ENCODE measurements at regions not wholly inside any gene's neighbourhood (a gene's known extent, or its start where the extent isn't known, plus 50 kb on each side); places are given as distances from the start of the nearest gene placed in this dataset.

DNA sequence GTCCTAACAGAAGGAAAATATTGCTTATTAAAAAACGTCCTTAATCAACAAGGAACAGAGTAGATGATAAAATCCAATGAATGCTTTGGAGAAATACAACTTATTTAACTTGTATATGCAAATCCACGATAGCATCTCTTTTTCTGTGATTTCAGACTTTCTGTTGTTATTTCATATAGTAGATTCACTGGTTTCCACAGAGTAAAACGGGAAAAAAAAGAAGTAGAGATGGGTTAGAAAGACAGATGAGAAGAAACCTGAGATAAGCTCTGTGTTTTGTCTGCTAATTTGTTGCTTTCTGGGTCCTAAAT is 447.7 kb downstream of the RERGL start:
- Histone ChIP-seq H3K4me3 (no peak overlapping the region), H3K9ac (ENCODE audit: insufficient read depth in 1 of 2, low read depth in 2 of 2, low read length in 2 of 2) (no peak overlapping the region), H3K4me1 (replicated peaks in 1 of 2; ENCODE audit: control insufficient read depth in 2 of 2, insufficient read depth in 2 of 2, low read length in 2 of 2) (no peaks in the 10 kb centered on the region), H3K9me3 (replicated peaks; ENCODE audit: control insufficient read depth, insufficient read depth, low read depth, low read length) (no peaks in the 10 kb centered on the region), H3K27me3 (ENCODE audit: control insufficient read depth in 2 of 2, insufficient read depth in 2 of 2, low read length in 2 of 2) (no peaks in the 10 kb centered on the region), H3K27ac (ENCODE audit: extremely low read depth, low read depth, low read length) (no peak overlapping the region), H3K79me2 (ENCODE audit: control insufficient read depth, insufficient read depth, low read length) (no peaks in the 10 kb centered on the region), H2AFZ (ENCODE audit: low read depth, low read length) (no peak overlapping the region), H3K9me1 (ENCODE audit: control insufficient read depth, insufficient read depth, low read length) (no peaks in the 10 kb centered on the region), H4K20me1 (replicated peaks; ENCODE audit: control insufficient read depth, insufficient read depth, low read length) (no peaks in the 10 kb centered on the region), H3K4me2 (ENCODE audit: insufficient read depth, low read length) (no peak overlapping the region), H3K36me3 (ENCODE audit: control insufficient read depth, insufficient read depth, low read length) (no peaks in the 10 kb centered on the region)
- no peak for DNase-seq (ENCODE audit: extremely low read depth in 1 of 4, low spot score in 3 of 4)
- no TSS peak for BruUV-seq (replicated peaks)
- TF ChIP-seq TSHZ1 (CRISPR knock-in tag; IDR thresholded peaks at IDR 0.05): no peak
- no peak for TF ChIP-seq CREBBP (IDR thresholded peaks at IDR 0.05; ENCODE audit: low read depth, low read length)
- no peak for FAIRE-seq
- ChIA-PET CTCF (ENCODE audit: low intra/inter-chr PET ratio) (no interaction called here), POLR2A (no interaction called here)
- WGBS (ENCODE audit: insufficient coverage, low coverage, missing lambda C conversion rate): 0% methylated on average over 3 of the region's 3 CpGs
- in situ Hi-C loops (cut with MboI): no loop called here
- intact Hi-C loops (cut with micrococcal nuclease): no loop called here
- ATAC-seq: no peak

- Histone ChIP-seq H3K9me3 (replicated peaks; ENCODE audit: control insufficient read depth, insufficient read depth, low read depth, low read length) (no peaks in the 10 kb centered on the region), H3K4me1 (replicated peaks in 1 of 2; ENCODE audit: control insufficient read depth in 2 of 2, insufficient read depth in 2 of 2, low read length in 2 of 2) (no peaks in the 10 kb centered on the region), H3K9me1 (ENCODE audit: control insufficient read depth, insufficient read depth, low read length) (no peaks in the 10 kb centered on the region), H3K79me2 (ENCODE audit: control insufficient read depth, insufficient read depth, low read length) (no peaks in the 10 kb centered on the region), H3K36me3 (ENCODE audit: control insufficient read depth, insufficient read depth, low read length) (no peaks in the 10 kb centered on the region), H2AFZ (ENCODE audit: low read depth, low read length) (no peak overlapping the region), H3K27ac (ENCODE audit: extremely low read depth, low read depth, low read length) (no peak overlapping the region), H3K9ac (ENCODE audit: insufficient read depth in 1 of 2, low read depth in 2 of 2, low read length in 2 of 2) (no peak overlapping the region), H3K4me3 (no peak overlapping the region), H3K4me2 (ENCODE audit: insufficient read depth, low read length) (no peak overlapping the region), H4K20me1 (replicated peaks; ENCODE audit: control insufficient read depth, insufficient read depth, low read length) (no peaks in the 10 kb centered on the region), H3K27me3 (ENCODE audit: control insufficient read depth in 2 of 2, insufficient read depth in 2 of 2, low read length in 2 of 2) (no peaks in the 10 kb centered on the region)
- intact Hi-C loops (cut with micrococcal nuclease) (no loop called here), in situ Hi-C loops (cut with MboI) (no loop called here)
- TF ChIP-seq CBX5 (IDR thresholded peaks at IDR 0.05; ENCODE audit: borderline replicate concordance, low read depth) (no peak), MECOM (CRISPR knock-in tag; IDR thresholded peaks at IDR 0.05) (no peak), RBFOX2 (IDR thresholded peaks at IDR 0.05; ENCODE audit: low read depth, low read length) (no peak)
- WGBS (ENCODE audit: insufficient coverage, low coverage, missing lambda C conversion rate): 0% methylated on average over 1 of the region's 1 CpG
- POLR2A ChIA-PET: no interaction called here
- DNase-seq (ENCODE audit: extremely low read depth in 1 of 4, low spot score in 3 of 4) (no peak), ATAC-seq (no peak), FAIRE-seq (no peak)
- no TSS peak for BruUV-seq (replicated peaks)
- CTCF ChIA-PET (ENCODE audit: low intra/inter-chr PET ratio): no interaction called here
Observed at GRCh38 chr12:17640615-17641014, 449.4 kb downstream of the RERGL start.

All from K562 (cell line).